ENCODE measurements at regions not wholly inside any gene's neighbourhood (a gene's known extent, or its start where the extent isn't known, plus 50 kb on each side); places are given as distances from the start of the nearest gene placed in this dataset.

- no peak for DNase-seq
Measured at GRCh38 chr9:27675354-27675753, 102.1 kb upstream of the C9orf72 start.

DNA sequence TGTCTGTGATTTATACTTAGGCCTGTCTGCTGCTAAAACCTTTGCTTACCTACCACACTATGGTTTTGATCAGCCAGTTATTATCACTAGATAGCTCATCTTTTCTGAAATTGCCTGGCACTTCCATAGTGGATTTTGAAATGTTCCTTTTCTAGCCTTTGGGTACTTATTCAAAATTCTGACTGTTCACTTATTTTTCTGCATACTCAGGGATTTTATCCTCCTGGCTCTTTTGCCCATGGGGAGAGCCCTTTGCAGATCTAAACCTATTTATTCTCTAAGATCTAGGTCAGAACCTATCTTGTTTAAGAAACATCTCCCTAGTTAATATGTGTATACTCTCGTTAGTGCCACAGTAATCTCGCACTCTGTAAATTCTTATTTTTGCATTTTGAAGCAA is 103.5 kb upstream of the C9orf72 start:
- DNase-seq, result no peak

GRCh38 chr9:27679338-27679737 is 106.1 kb upstream of the C9orf72 start:
- no peak for DNase-seq

DNA sequence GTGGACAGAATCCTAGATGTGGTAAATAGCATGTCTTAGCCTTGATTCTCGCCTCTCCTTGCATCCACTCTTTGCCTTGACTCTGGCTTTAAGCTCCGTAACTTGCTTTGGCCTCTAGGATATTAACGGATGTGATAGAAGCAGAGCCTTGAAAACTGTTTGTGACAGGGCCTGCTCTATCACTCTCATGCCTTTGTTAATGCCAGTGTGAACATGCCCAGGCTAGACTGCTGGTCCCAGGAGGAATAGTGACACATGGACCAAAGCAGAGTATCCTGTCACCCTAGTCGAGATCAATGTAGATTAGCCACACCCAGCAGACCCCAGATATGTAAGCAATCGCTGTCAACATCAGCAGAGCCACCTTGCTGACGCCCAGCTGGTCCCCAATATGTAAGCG is 109.9 kb upstream of the C9orf72 start:
- DNase-seq, result no peak

- DNase-seq, result no peak
Measured at GRCh38 chr9:27688954-27689353, 115.7 kb upstream of the C9orf72 start.

DNA sequence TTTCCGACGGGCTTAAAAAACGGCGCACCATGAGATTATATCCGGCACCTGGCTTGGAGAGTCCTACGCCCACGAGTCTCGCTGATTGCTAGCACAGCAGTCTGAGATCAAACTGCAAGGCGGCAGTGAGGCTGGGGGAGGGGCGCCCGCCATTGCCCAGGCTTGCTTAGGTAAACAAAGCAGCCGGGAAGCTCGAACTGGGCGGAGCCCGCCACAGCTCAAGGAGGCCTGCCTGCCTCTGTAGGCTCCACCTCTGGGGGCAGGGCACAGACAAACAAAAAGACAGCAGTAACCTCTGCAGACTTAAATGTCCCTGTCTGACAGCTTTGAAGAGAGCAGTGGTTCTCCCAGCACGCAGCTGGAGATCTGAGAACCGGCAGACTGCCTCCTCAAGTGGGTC is 117.5 kb upstream of the C9orf72 start:
- peak in 1 of 2 donors; percentile 30 for DNase-seq

GRCh38 chr9:27699621-27700020 is 126.3 kb upstream of the C9orf72 start:
- no peak for DNase-seq

GRCh38 chr9:27701016-27701415 is 127.7 kb upstream of the C9orf72 start:
- no peak for DNase-seq

- DNase-seq, result peak in 1 of 2 donors; percentile 16
Measured at GRCh38 chr9:27701587-27701986, 128.3 kb upstream of the C9orf72 start.

- DNase-seq, result no peak
Measured at GRCh38 chr9:27703216-27703980, 130.1 kb upstream of the C9orf72 start.

- DNase-seq, result no peak
Measured at GRCh38 chr9:27711241-27711640, 138.0 kb upstream of the C9orf72 start.

- no peak for DNase-seq
Measured at GRCh38 chr9:27712806-27713205, 139.5 kb upstream of the C9orf72 start.

DNA sequence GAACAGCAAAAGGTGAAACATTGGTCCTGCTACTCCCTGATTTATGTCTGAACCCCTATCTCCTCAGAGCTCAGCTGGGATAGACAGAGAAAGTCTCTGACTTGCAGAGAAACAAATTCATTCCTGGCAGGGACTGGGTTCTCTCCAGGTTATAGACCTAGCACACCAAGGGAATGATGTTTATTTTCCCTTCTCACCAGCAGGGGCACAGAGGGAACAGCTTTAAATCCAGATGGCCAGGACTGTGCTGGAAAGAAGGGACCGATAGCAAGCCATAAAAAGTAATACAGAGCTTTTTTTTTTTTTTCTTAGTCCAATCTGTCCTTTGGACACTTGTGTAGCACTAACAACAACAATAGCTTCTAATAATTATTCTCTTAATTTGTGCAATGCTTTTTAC is 141.1 kb upstream of the C9orf72 start:
- no peak for DNase-seq

DNA sequence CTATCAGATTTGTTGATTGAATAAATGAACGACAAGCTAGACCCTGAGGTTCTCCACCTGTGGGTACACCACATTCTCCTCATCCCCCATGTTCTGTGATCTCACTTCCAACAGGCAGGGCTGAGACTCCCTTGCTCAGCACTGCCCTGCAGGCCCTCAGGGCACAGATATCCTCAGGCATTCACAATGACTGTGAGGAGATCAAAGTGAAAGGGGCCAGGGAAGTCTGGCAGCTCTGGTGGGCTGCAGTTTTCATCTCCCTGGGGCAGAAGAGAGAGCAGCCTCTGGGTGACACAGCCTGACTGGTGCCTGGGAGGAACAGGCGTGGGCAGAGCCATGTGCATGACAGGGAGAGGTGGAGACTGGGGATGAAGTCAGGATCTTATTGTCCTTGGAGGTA is 142.4 kb upstream of the C9orf72 start:
- DNase-seq, result no peak

DNA sequence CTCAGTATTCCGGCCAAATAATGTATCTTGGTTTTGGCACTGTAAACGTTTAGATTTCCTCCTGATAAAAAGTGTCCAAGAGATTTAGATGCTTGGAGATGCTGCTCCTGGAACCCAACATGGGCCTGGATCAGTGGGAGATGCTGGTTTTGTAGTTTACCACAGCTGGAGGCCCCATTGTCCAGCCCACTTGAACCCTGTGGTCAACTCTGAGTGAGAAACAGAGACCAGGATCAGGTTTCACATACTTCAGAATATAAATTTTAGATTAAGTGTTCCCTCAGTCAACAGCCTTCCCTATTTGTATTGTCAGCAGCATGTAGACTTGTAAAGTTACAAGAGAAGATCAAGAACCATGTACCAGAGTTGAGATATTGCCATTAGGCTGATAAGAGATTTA is 144.7 kb upstream of the C9orf72 start:
- no peak for DNase-seq

- no peak for DNase-seq
Measured at GRCh38 chr9:27719711-27720110, 146.4 kb upstream of the C9orf72 start.

- no peak for DNase-seq
Measured at GRCh38 chr9:27722866-27723265, 149.6 kb upstream of the C9orf72 start.

DNA sequence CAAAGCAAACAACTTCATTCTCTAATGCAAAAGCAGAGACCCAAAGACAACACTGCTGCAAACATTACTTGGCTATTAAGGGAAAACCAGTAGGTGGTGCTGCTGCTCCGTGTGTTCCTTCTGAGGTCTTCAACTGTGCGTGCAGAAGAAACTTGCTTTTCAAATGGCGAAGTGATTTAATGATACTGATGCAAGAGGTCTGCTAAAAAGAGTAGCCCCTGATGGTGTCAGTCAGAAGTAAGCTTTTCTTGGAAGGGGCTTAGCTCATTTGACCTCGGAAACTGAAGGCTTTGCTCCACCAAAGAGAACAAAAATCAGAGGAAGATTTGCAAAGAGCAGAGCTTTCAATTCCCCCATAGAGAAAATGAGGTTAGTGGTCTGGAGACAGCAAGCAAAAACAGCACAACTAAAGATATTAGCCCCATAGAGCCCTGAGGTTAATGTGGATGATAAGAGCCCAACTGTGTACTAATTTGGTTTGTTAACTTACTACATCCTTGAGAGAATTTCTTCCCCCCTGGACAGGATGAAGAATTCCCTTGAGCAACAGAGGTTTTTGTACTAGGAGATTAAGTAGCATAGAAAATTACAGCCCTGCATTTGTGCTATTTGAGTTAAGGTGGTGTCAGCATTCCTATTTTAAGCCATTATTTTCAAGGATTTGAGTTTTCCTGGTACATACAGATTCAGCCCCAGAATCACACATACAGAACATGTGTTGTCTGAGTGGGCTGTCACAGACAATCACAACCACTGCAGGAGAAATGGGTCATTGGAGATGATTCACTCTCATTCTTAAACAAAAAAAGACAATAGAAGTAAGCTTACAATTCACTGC is 153.2 kb upstream of the C9orf72 start:
- DNase-seq, result peak; percentile 33 to 42

DNA sequence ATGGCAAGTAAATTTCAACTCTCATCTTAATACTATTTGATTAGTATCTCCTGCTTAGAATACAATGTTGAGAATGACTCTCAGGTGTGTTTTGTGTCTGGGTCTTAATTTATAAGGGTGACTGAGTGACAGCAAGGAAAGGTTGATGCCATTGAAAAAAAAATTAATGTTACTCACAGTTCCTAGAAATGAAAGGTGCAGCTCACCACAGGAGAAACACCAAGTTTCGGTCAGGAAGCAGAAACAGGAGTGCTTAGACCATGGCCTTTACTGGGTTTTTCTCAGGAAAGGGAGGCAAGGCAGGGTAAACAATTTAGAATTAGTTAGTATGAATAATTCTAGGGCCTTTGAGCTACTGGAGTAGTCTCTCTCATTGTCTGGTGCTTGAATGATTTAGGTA is 159.2 kb upstream of the C9orf72 start:
- no peak for DNase-seq

GRCh38 chr9:27743490-27743889 is 170.2 kb upstream of the C9orf72 start:
- no peak for DNase-seq

DNA sequence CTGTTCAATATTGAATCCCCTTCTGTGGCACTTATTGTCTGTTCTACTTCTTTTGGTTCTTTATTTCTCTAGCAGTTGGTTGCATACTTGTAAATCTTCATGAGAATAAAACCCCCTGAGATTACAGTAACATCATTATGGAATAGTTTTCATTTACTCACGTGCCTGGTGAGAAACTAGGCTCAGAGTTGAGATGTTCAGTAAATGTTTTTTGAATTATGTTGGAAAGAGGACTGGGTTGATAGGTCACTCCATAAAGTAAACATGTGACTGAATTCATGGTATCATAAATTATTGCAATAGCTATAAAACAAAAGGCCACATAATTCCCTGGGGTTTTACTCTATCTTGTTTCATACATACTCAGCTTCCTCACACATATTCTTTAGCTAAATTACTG is 174.2 kb upstream of the C9orf72 start:
- no peak for DNase-seq

DNA sequence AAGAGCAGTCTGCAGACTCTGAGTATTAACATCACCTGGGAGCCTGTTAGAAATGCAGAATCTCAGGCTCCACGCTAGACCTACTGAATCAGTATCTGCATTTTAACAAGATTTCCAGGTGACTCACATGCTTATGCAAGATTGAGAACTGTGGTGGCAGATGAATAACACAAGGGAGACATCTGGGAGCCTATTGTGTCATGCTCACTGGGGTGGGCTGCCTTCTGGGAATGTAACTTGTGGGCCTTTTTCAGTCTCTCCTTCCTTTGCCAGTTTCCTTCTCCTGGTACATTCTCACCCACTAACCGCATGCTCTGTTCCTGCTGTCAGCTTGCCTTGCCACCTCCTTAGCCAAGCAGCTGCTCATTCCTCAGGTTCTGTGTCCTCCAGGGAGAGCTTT is 176.6 kb upstream of the C9orf72 start:
- no peak for DNase-seq

- DNase-seq, result no peak
Measured at GRCh38 chr9:27750566-27750965, 177.3 kb upstream of the C9orf72 start.

GRCh38 chr9:27752069-27752468 is 178.8 kb upstream of the C9orf72 start:
- no peak for DNase-seq

Data from CD4-positive, alpha-beta T cell treated with Interferon alpha-2 for 1 hour (primary cell).